Thymus (tissue), 11 donors: ENCODE measurements at regions not wholly inside any gene's neighbourhood (a gene's known extent, or its start where the extent isn't known, plus 50 kb on each side); places are given as distances from the start of the nearest gene placed in this dataset.

ENCODE experiments used
- DNase-seq, 9 donors: peaks; one replicate each; pipeline ENCODE4 v3.0.0-alpha.2; 2013; ENCODE audit warnings: low spot score in 9 of 9, low read depth in 6 of 9, missing footprints in 1 of 9
- H3K27ac ChIP-seq, 2 donors: one replicate each; pipeline ENCODE4 v1.5.1; 2013; ENCODE audit warnings: control low read depth in 1 of 2, low read depth in 1 of 2, low read length in 1 of 2, mild to moderate bottlenecking in 1 of 2, moderate library complexity in 1 of 2
- H3K27me3 ChIP-seq, 2 donors: one replicate each; pipeline ENCODE4 v1.5.1; 2013; ENCODE audit warnings: low read length in 1 of 2; ENCODE audit not compliant: control insufficient read depth in 2 of 2, insufficient read depth in 1 of 2
- H3K36me3 ChIP-seq, 2 donors: one replicate each; pipeline ENCODE4 v1.5.1; 2013; ENCODE audit warnings: low read length in 1 of 2, mild to moderate bottlenecking in 1 of 2, moderate library complexity in 1 of 2; ENCODE audit not compliant: control insufficient read depth in 2 of 2, insufficient read depth in 2 of 2
- H3K4me1 ChIP-seq, 2 donors: one replicate each; pipeline ENCODE4 v1.5.1; 2013; ENCODE audit warnings: low read length in 2 of 2; ENCODE audit not compliant: control insufficient read depth in 2 of 2, insufficient read depth in 2 of 2
- H3K4me3 ChIP-seq, 2 donors: one replicate each; pipeline ENCODE4 v1.5.1; 2013; ENCODE audit warnings: low read length in 2 of 2, control low read depth in 1 of 2, mild to moderate bottlenecking in 1 of 2
- H3K9me3 ChIP-seq, 2 donors: one replicate each; pipeline ENCODE4 v1.5.1; 2013; ENCODE audit warnings: low read length in 1 of 2, mild to moderate bottlenecking in 1 of 2; ENCODE audit not compliant: control insufficient read depth in 2 of 2, insufficient read depth in 1 of 2
- WGBS: extraction: QIAGEN DNeasy Blood & Tissue Kit; methylation state at CpG from one replicate; pipeline ENCODE4 v1.1.7; 2013; 5-methylcytosine and 5-hydroxymethylcytosine counted together
- donor health status: healthy.

- H3K27me3 ChIP-seq, result no peaks in the 10 kb centered on the region
- H3K4me1 ChIP-seq, result no peaks in the 10 kb centered on the region
- no peak overlapping the region for H3K4me3 ChIP-seq
- H3K9me3 ChIP-seq, result no peaks in the 10 kb centered on the region
- no peak for DNase-seq
- H3K36me3 ChIP-seq, result no peaks in the 10 kb centered on the region
- WGBS, result 41% methylated on average over 3 of the region's 3 CpGs
- no peak overlapping the region for H3K27ac ChIP-seq
Measured at GRCh38 chr21:18655931-18656330, 252.3 kb upstream of the TMPRSS15 start.

- no peaks in the 10 kb centered on the region for H3K36me3 ChIP-seq
- no peaks in the 10 kb centered on the region for H3K9me3 ChIP-seq
- WGBS, result 98% methylated on average over 3 of the region's 3 CpGs
- no peak overlapping the region for H3K27ac ChIP-seq
- DNase-seq, result no peak
- H3K4me3 ChIP-seq, result no peak overlapping the region
- H3K27me3 ChIP-seq, result no peaks in the 10 kb centered on the region
- H3K4me1 ChIP-seq, result no peaks in the 10 kb centered on the region
Measured at GRCh38 chr21:18661842-18662241, 258.3 kb upstream of the TMPRSS15 start.

GRCh38 chr21:18663663-18664062 is 260.1 kb upstream of the TMPRSS15 start:
- H3K36me3 ChIP-seq, result no peaks in the 10 kb centered on the region
- no peak for DNase-seq
- H3K27ac ChIP-seq, result no peak overlapping the region
- H3K9me3 ChIP-seq, result no peaks in the 10 kb centered on the region
- H3K27me3 ChIP-seq, result no peaks in the 10 kb centered on the region
- WGBS, result 98% methylated on average over 3 of the region's 3 CpGs
- H3K4me3 ChIP-seq, result no peak overlapping the region
- no peaks in the 10 kb centered on the region for H3K4me1 ChIP-seq

- Histone ChIP-seq H3K27ac (no peak overlapping the region), H3K36me3 (no peaks in the 10 kb centered on the region), H3K9me3 (no peaks in the 10 kb centered on the region), H3K27me3 (no peaks in the 10 kb centered on the region), H3K4me3 (no peak overlapping the region), H3K4me1 (no peaks in the 10 kb centered on the region)
- DNase-seq, result no peak
- 94% methylated on average over 1 of the region's 1 CpG for WGBS
Measured at GRCh38 chr21:18666725-18667124, 263.1 kb upstream of the TMPRSS15 start.

GRCh38 chr21:18673789-18674188 is 270.2 kb upstream of the TMPRSS15 start:
- 90% methylated on average over 1 of the region's 1 CpG for WGBS
- Histone ChIP-seq H3K27ac (no peak overlapping the region), H3K36me3 (no peaks in the 10 kb centered on the region), H3K9me3 (no peaks in the 10 kb centered on the region), H3K4me3 (no peak overlapping the region), H3K27me3 (no peaks in the 10 kb centered on the region), H3K4me1 (no peaks in the 10 kb centered on the region)
- DNase-seq, result no peak

GRCh38 chr21:18677632-18678031 is 274.0 kb upstream of the TMPRSS15 start:
- no peaks in the 10 kb centered on the region for H3K9me3 ChIP-seq
- H3K27me3 ChIP-seq, result no peaks in the 10 kb centered on the region
- H3K27ac ChIP-seq, result no peak overlapping the region
- H3K4me1 ChIP-seq, result no peaks in the 10 kb centered on the region
- H3K4me3 ChIP-seq, result no peak overlapping the region
- H3K36me3 ChIP-seq, result no peaks in the 10 kb centered on the region
- no peak for DNase-seq

GRCh38 chr21:18705971-18706370 is 302.4 kb upstream of the TMPRSS15 start:
- WGBS, result 89% methylated on average over 3 of the region's 3 CpGs
- Histone ChIP-seq H3K36me3 (no peaks in the 10 kb centered on the region), H3K27ac (no peak overlapping the region), H3K27me3 (no peaks in the 10 kb centered on the region), H3K4me1 (no peaks in the 10 kb centered on the region), H3K4me3 (no peak overlapping the region), H3K9me3 (no peaks in the 10 kb centered on the region)
- DNase-seq, result no peak

GRCh38 chr21:18711662-18712061 is 308.1 kb upstream of the TMPRSS15 start:
- 92% methylated on average over 1 of the region's 1 CpG for WGBS
- Histone ChIP-seq H3K27ac (no peak overlapping the region), H3K4me3 (no peak overlapping the region), H3K36me3 (no peaks in the 10 kb centered on the region), H3K27me3 (no peaks in the 10 kb centered on the region), H3K9me3 (peaks cover 0 to 4% of the 10 kb centered on the region in 2 donors), H3K4me1 (no peaks in the 10 kb centered on the region)
- DNase-seq, result no peak

- Histone ChIP-seq H3K9me3 (peaks cover 0 to 4% of the 10 kb centered on the region in 2 donors), H3K4me3 (no peak overlapping the region), H3K27ac (no peak overlapping the region), H3K27me3 (no peaks in the 10 kb centered on the region), H3K4me1 (no peaks in the 10 kb centered on the region), H3K36me3 (no peaks in the 10 kb centered on the region)
- no peak for DNase-seq
- 91% methylated on average over 3 of the region's 3 CpGs for WGBS
Measured at GRCh38 chr21:18715606-18716005, 312.0 kb upstream of the TMPRSS15 start.

GRCh38 chr21:18716578-18717138 is 313.1 kb upstream of the TMPRSS15 start:
- Histone ChIP-seq H3K4me3 (no peak overlapping the region), H3K27ac (no peak overlapping the region), H3K4me1 (no peaks in the 10 kb centered on the region), H3K36me3 (no peaks in the 10 kb centered on the region), H3K9me3 (peaks cover 0 to 4% of the 10 kb centered on the region in 2 donors), H3K27me3 (no peaks in the 10 kb centered on the region)
- 66% methylated on average over 5 of the region's 5 CpGs for WGBS
- DNase-seq, result no peak
